Neuronal stem cell (in vitro differentiated cells): ENCODE measurements at regions not wholly inside any gene's neighbourhood (a gene's known extent, or its start where the extent isn't known, plus 50 kb on each side); places are given as distances from the start of the nearest gene placed in this dataset.
A peak's percentile ranks its signal among the peaks of the same experiment; 100 is the strongest.

Experiments
- DNase-seq: peaks from one replicate; pipeline ENCODE4 v3.0.0-alpha.2; 2013; ENCODE audit warnings: low spot score
- H2AFZ ChIP-seq: one replicate; pipeline ENCODE4 v1.6.1; 2013; ENCODE audit warnings: mild to moderate bottlenecking, low read length, inconsistent platforms
- H2AK5ac ChIP-seq: 2 replicates; pipeline ENCODE4 v1.6.1; 2013; ENCODE audit warnings: low read depth, mild to moderate bottlenecking, inconsistent platforms, low read length, moderate library complexity, mixed read lengths
- H2BK120ac ChIP-seq: 2 replicates; pipeline ENCODE4 v1.6.1; 2013; ENCODE audit warnings: low read depth, mild to moderate bottlenecking, inconsistent platforms, low read length, moderate library complexity, mixed read lengths
- H2BK12ac ChIP-seq: one replicate; pipeline ENCODE4 v1.6.1; 2013; ENCODE audit warnings: low read length, inconsistent platforms
- H2BK15ac ChIP-seq: 2 replicates; pipeline ENCODE4 v1.6.1; 2013; ENCODE audit warnings: mild to moderate bottlenecking, low read length, inconsistent platforms, mixed read lengths
- H2BK5ac ChIP-seq: one replicate; pipeline ENCODE4 v1.6.1; 2013; ENCODE audit warnings: inconsistent platforms, mild to moderate bottlenecking, low read length, moderate library complexity
- H3K14ac ChIP-seq: one replicate; pipeline ENCODE4 v1.6.1; 2013; ENCODE audit warnings: low read length, inconsistent platforms
- H3K18ac ChIP-seq: 2 replicates; pipeline ENCODE4 v1.6.1; 2013; ENCODE audit warnings: low read length, inconsistent platforms
- H3K23ac ChIP-seq: 2 replicates; pipeline ENCODE4 v1.6.1; 2013; ENCODE audit warnings: low read depth, mild to moderate bottlenecking, mixed read lengths, low read length, inconsistent platforms; ENCODE audit not compliant: poor library complexity
- H3K27ac ChIP-seq: replicated peaks from 3 replicates; pipeline ENCODE4 v1.5.1; 2013; ENCODE audit warnings: low read length, inconsistent platforms
- H3K27me3 ChIP-seq, 3 experiments: 2 replicates each; pipeline ENCODE4 v1.6.1; 2013; ENCODE audit warnings: low read length in 3 of 3, mild to moderate bottlenecking in 2 of 3, inconsistent platforms in 1 of 3, low read depth in 1 of 3, mixed read lengths in 1 of 3, moderate library complexity in 1 of 3; ENCODE audit not compliant: control insufficient read depth in 3 of 3, insufficient read depth in 3 of 3
- H3K36me3 ChIP-seq, 2 donors: replicated peaks in 1 of 2; 2 replicates each; pipeline ENCODE4 v1.6.1; 2013; ENCODE audit warnings: low read length in 2 of 2; ENCODE audit not compliant: control insufficient read depth in 2 of 2, insufficient read depth in 2 of 2
- H3K4ac ChIP-seq: 2 replicates; pipeline ENCODE4 v1.6.1; 2013; ENCODE audit warnings: inconsistent platforms, mild to moderate bottlenecking, low read length, moderate library complexity
- H3K4me1 ChIP-seq, 2 donors: 1 replicate in 1 of 2; 2 replicates in 1 of 2; pipeline ENCODE4 v1.6.1; 2013; ENCODE audit warnings: low read length in 2 of 2, low read depth in 1 of 2; ENCODE audit not compliant: control insufficient read depth in 2 of 2, insufficient read depth in 1 of 2
- H3K4me2 ChIP-seq: one replicate; pipeline ENCODE4 v1.6.1; 2013; ENCODE audit warnings: mild to moderate bottlenecking, low read length, inconsistent platforms; ENCODE audit not compliant: insufficient read depth, poor library complexity, severe bottlenecking
- H3K4me3 ChIP-seq, 2 donors: 2 replicates each; pipeline ENCODE4 v1.5.1; 2013; ENCODE audit warnings: low read length in 2 of 2, mild to moderate bottlenecking in 2 of 2, inconsistent platforms in 1 of 2, moderate library complexity in 1 of 2
- H3K79me1 ChIP-seq: one replicate; pipeline ENCODE4 v1.6.1; 2013; ENCODE audit warnings: low read depth, mild to moderate bottlenecking, inconsistent platforms, low read length, moderate library complexity
- H3K9ac ChIP-seq: one replicate; pipeline ENCODE4 v1.6.1; 2013; ENCODE audit warnings: mild to moderate bottlenecking, low read depth, low read length, inconsistent platforms; ENCODE audit not compliant: poor library complexity
- H3K9me3 ChIP-seq, 2 donors: replicated peaks in 1 of 2; 2 replicates each; pipeline versions ENCODE3 to v1.6.1; 2013; ENCODE audit warnings: low read length in 2 of 2, mild to moderate bottlenecking in 2 of 2, inconsistent platforms in 1 of 2, low read depth in 1 of 2, mixed read lengths in 1 of 2, moderate library complexity in 1 of 2; ENCODE audit not compliant: control insufficient read depth in 2 of 2, insufficient read depth in 1 of 2
- H4K8ac ChIP-seq: one replicate; pipeline ENCODE4 v1.6.1; 2013; ENCODE audit warnings: low read depth, mild to moderate bottlenecking, inconsistent platforms, low read length, moderate library complexity
- H4K91ac ChIP-seq: one replicate; pipeline ENCODE4 v1.6.1; 2013; ENCODE audit warnings: low read length, low read depth, mild to moderate bottlenecking, inconsistent platforms; ENCODE audit not compliant: poor library complexity
- WGBS, 2 donors: extraction: QIAGEN DNeasy Blood & Tissue Kit; methylation state at CpG; one replicate each; pipeline ENCODE4 v1.1.7; 2013; ENCODE audit warnings: missing lambda C conversion rate in 2 of 2, mixed read lengths in 1 of 2; ENCODE audit not compliant: insufficient read length in 2 of 2, insufficient replicate concordance in 1 of 2; ENCODE audit errors: extremely low coverage in 2 of 2; 5-methylcytosine and 5-hydroxymethylcytosine counted together

DNA sequence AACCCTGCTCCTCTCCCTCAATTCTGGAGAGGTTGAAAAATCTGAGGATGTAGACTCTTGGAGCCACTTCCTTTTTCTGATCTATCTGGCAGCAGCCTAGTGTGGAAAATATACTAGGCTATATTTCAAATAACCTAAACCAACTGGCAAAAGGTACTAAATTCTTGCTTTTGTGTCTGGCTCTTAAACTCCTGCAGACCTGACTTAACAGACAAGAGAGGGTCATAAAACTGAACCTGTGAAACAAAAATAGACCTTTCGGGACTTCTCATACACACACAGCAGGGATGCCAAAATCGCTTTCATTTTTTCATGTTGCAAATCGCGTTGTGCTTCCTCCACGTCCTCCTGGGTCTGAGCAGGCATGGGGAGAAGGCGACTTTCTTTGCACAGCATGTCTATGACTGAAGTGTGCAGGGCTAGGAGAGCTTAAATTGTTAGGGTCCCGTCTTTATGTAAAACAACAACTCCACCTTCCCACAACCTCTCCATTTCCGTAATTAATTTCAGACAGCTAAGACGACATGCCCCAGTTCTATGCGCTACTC is 520.7 kb upstream of the PSMD7 start:
- H3K18ac ChIP-seq: no peak overlapping the region
- no CpG with 5 or more reads among the region's 10 CpGs for WGBS, 2 donors

DNA sequence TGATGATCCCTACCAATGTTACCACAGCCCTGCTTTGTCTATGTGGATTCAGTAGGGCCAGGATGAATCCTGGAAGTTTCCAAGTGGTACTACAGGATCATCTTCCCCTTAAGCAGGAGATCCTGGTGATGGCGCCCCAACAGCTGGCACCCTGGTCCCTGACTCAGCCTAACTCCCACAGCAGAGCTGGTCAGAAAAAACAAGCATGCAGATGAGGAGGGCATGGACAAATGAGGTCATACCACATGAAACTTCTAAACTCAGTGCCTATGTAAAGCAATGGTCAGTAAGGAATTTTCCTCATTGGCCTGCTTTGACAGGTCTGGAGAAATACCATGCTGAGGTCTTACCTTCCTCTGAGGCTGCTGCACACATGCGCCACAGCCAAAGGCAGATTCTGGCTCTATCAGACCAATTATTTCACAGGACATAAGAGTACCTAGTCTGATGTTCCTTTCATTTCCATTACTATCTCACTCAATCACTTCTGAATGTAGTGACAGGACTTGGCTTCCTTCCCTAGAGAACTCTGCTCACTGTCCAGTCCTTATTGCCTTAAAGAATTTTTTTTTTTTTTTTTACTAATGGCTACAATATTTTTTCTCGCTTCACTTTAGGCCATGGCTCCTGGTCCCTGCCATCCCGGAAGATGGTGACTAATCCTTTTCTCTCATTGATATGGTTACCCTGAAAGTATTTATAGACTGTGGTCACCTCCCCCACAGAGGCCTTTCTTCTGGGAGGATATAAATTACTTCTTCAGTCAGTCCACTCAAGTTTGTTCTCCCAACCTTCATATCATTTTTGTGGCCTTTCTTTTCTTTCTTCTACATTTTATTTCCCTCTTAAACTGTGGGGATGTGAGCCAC is 525.2 kb upstream of the PSMD7 start:
- Histone ChIP-seq H4K8ac (no peak overlapping the region), H2BK15ac (no peak overlapping the region), H3K36me3 (no peaks in the 10 kb centered on the region), H3K79me1 (no peaks in the 10 kb centered on the region), H2BK5ac (no peak overlapping the region), H3K4me2 (no peak overlapping the region), H3K18ac (no peak overlapping the region), H3K9me3 (no peaks in the 10 kb centered on the region), H2BK12ac (no peak overlapping the region), H2AK5ac (no peak overlapping the region), H3K4me1 (no peaks in the 10 kb centered on the region), H3K9ac (no peak overlapping the region), H4K91ac (no peak overlapping the region), H3K4ac (no peak overlapping the region), H3K27me3 (no peaks in the 10 kb centered on the region), H3K27ac (no peak overlapping the region), H3K23ac (no peak overlapping the region), H3K4me3 (no peak overlapping the region), H3K14ac (no peak overlapping the region), H2BK120ac (no peak overlapping the region), H2AFZ (no peak overlapping the region)
- DNase-seq: no peak
- WGBS, 2 donors: no CpG with 5 or more reads among the region's 4 CpGs

More for the DNA sequence above, 520.7 kb upstream of the PSMD7 start:
- H4K91ac ChIP-seq: no peak overlapping the region
- no peak overlapping the region for H3K4ac ChIP-seq
- no peak overlapping the region for H3K4me3 ChIP-seq
- no peaks in the 10 kb centered on the region for H3K9me3 ChIP-seq
- no peaks in the 10 kb centered on the region for H3K27me3 ChIP-seq
- no peak overlapping the region for H2BK5ac ChIP-seq
- H3K27ac ChIP-seq: no peak overlapping the region
- H2BK12ac ChIP-seq: no peak overlapping the region
- no peak overlapping the region for H2BK15ac ChIP-seq
- H3K9ac ChIP-seq: no peak overlapping the region
- H3K79me1 ChIP-seq: no peaks in the 10 kb centered on the region
- H3K14ac ChIP-seq: no peak overlapping the region
- H2AK5ac ChIP-seq: no peak overlapping the region
- no peak overlapping the region for H2BK120ac ChIP-seq
- no peak overlapping the region for H3K23ac ChIP-seq
- DNase-seq: no peak
- peak overlapping the region; percentile 58 for H2AFZ ChIP-seq
- H4K8ac ChIP-seq: no peak overlapping the region
- no peaks in the 10 kb centered on the region for H3K36me3 ChIP-seq
- no peaks in the 10 kb centered on the region for H3K4me1 ChIP-seq
- H3K4me2 ChIP-seq: no peak overlapping the region

DNA sequence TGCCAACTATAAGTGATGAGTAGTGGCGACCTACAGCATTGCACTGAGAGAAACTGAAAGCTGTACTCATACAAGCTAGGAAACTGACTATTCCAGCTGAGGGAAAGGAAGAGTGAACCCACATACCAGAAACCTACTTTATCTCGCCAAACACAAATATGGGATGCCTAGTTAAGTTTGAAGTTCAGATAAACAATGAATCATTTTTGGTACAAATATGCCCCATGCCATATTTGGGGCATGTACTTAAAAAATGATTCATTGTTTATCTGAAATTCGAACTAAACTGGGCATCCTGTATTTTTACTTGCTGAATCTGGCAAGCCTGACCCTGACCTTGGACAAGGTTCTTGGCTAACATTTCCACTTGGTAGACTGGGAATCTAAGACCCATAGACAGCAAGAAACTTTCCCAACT is 527.8 kb upstream of the PSMD7 start:
- H3K23ac ChIP-seq: no peak overlapping the region
- no peak overlapping the region for H2AK5ac ChIP-seq
- no CpG with 5 or more reads among the region's 3 CpGs for WGBS, 2 donors
- H3K27ac ChIP-seq: no peak overlapping the region
- no peak overlapping the region for H3K9ac ChIP-seq
- no peak overlapping the region for H2BK5ac ChIP-seq
- H2BK12ac ChIP-seq: no peak overlapping the region
- H2BK120ac ChIP-seq: no peak overlapping the region
- no peak for DNase-seq
- H3K14ac ChIP-seq: no peak overlapping the region
- H2BK15ac ChIP-seq: no peak overlapping the region
- no peaks in the 10 kb centered on the region for H3K36me3 ChIP-seq
- no peak overlapping the region for H3K18ac ChIP-seq
- H4K8ac ChIP-seq: no peak overlapping the region
- no peak overlapping the region for H3K4me2 ChIP-seq
- no peaks in the 10 kb centered on the region for H3K27me3 ChIP-seq
- no peak overlapping the region for H2AFZ ChIP-seq
- H3K4ac ChIP-seq: no peak overlapping the region
- no peaks in the 10 kb centered on the region for H3K79me1 ChIP-seq
- no peak overlapping the region for H3K4me3 ChIP-seq
- no peak overlapping the region for H4K91ac ChIP-seq
- no peaks in the 10 kb centered on the region for H3K4me1 ChIP-seq
- no peaks in the 10 kb centered on the region for H3K9me3 ChIP-seq

DNA sequence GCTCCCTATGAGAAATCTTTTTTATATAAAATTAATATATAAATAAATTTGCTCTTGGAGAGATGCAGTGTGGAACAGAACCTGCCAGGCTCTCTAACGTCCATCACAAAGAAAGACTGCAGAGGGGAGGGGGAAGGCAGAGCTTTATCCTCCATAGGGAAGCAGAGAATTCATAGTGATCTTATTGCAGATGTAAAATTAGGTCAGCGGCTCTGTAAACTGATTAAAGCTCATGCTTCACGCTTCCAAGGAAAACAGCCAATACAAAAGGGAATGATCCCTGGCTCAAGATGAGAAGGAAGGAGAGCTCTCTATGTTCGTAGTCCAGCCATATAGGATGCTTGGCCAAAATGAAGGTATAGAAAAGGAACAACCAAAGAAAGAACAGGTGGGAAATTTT is 532.3 kb upstream of the PSMD7 start:
- H2BK120ac ChIP-seq: no peak overlapping the region
- no peak overlapping the region for H2AK5ac ChIP-seq
- no peak overlapping the region for H4K91ac ChIP-seq
- no peak overlapping the region for H4K8ac ChIP-seq
- no peak overlapping the region for H3K23ac ChIP-seq
- H2BK15ac ChIP-seq: no peak overlapping the region
- no peaks in the 10 kb centered on the region for H3K9me3 ChIP-seq
- no CpG with 5 or more reads among the region's 4 CpGs for WGBS, 2 donors
- no peak overlapping the region for H3K18ac ChIP-seq
- no peak for DNase-seq
- no peak overlapping the region for H2BK5ac ChIP-seq
- H3K4me2 ChIP-seq: no peak overlapping the region
- no peaks in the 10 kb centered on the region for H3K27me3 ChIP-seq
- H3K4me3 ChIP-seq: no peak overlapping the region
- H3K14ac ChIP-seq: no peak overlapping the region
- no peaks in the 10 kb centered on the region for H3K79me1 ChIP-seq
- H2AFZ ChIP-seq: no peak overlapping the region
- H3K9ac ChIP-seq: no peak overlapping the region
- no peaks in the 10 kb centered on the region for H3K4me1 ChIP-seq
- no peak overlapping the region for H3K27ac ChIP-seq
- no peak overlapping the region for H3K4ac ChIP-seq
- no peaks in the 10 kb centered on the region for H3K36me3 ChIP-seq
- H2BK12ac ChIP-seq: no peak overlapping the region
